Cerebellar cortex (tissue), 1 donor: ENCODE measurements at regions not wholly inside any gene's neighbourhood (a gene's known extent, or its start where the extent isn't known, plus 50 kb on each side); places are given as distances from the start of the nearest gene placed in this dataset.
"Not testable (repeated sequence)": the region's sequence is repeated elsewhere in the genome, so short reads cannot be mapped to it uniquely, and the experiment has no call there.

ENCODE experiments used
- DNase-seq: peaks from one replicate; pipeline ENCODE4 v3.0.0-alpha.2; 2015; ENCODE audit warnings: low spot score

- DNase-seq = peak; percentile 28
Observed at GRCh38 chr7:150046290-150047194, 172.8 kb downstream of the ATP6V0E2 start.

GRCh38 chr7:150047329-150047728 lies 173.6 kb downstream of the ATP6V0E2 start:
- peak; percentile 34 for DNase-seq

GRCh38 chr7:150047772-150048171 lies 174.0 kb downstream of the ATP6V0E2 start:
- peak; percentile 32 for DNase-seq

GRCh38 chr7:150048244-150049011 lies 174.7 kb downstream of the ATP6V0E2 start:
- DNase-seq = peak; percentile 12

GRCh38 chr7:150049012-150049655 lies 175.4 kb downstream of the ATP6V0E2 start:
- peak; percentile 54 for DNase-seq

- not testable (repeated sequence) for DNase-seq
Observed at GRCh38 chr7:150053396-150053795, 179.6 kb downstream of the ATP6V0E2 start.

- DNase-seq = not testable (repeated sequence)
Observed at GRCh38 chr7:150054242-150054641, 180.5 kb downstream of the ATP6V0E2 start.

GRCh38 chr7:150060259-150061221 lies 186.8 kb downstream of the ATP6V0E2 start:
- not testable (repeated sequence) for DNase-seq

GRCh38 chr7:150063195-150063594 lies 189.4 kb downstream of the ATP6V0E2 start:
- not testable (repeated sequence) for DNase-seq

GRCh38 chr7:150069555-150070313 lies 196.0 kb downstream of the ATP6V0E2 start:
- DNase-seq = peak; percentile 50

GRCh38 chr7:150077543-150077942 lies 203.8 kb downstream of the ATP6V0E2 start:
- not testable (repeated sequence) for DNase-seq

- not testable (repeated sequence) for DNase-seq
Observed at GRCh38 chr7:150081865-150082264, 208.1 kb downstream of the ATP6V0E2 start.

GRCh38 chr7:150084724-150085123 lies 211.0 kb downstream of the ATP6V0E2 start:
- DNase-seq = not testable (repeated sequence)

- not testable (repeated sequence) for DNase-seq
Observed at GRCh38 chr7:150087478-150087877, 213.7 kb downstream of the ATP6V0E2 start.

GRCh38 chr7:150089139-150089538 lies 215.4 kb downstream of the ATP6V0E2 start:
- DNase-seq = not testable (repeated sequence)

GRCh38 chr7:150090776-150091175 lies 217.0 kb downstream of the ATP6V0E2 start:
- peak; percentile 67 for DNase-seq

GRCh38 chr7:150093897-150094296 lies 220.1 kb downstream of the ATP6V0E2 start:
- DNase-seq = not testable (repeated sequence)

- not testable (repeated sequence) for DNase-seq
Observed at GRCh38 chr7:150096213-150096994, 222.6 kb downstream of the ATP6V0E2 start.

- not testable (repeated sequence) for DNase-seq
Observed at GRCh38 chr7:150098592-150098991, 224.6 kb upstream of the LRRC61 start.
